HG02973 (cell line): ENCODE measurements at regions not wholly inside any gene's neighbourhood (a gene's known extent, or its start where the extent isn't known, plus 50 kb on each side); places are given as distances from the start of the nearest gene placed in this dataset.
A peak's percentile ranks its signal among the peaks of the same experiment; 100 is the strongest.
"Not testable (repeated sequence)": the region's sequence is repeated elsewhere in the genome, so short reads cannot be mapped to it uniquely, and the experiment has no call there.

Source experiments
- ATAC-seq: cut with Tn5 transposase; IDR thresholded peaks from one replicate; pipeline ENCODE4 v1.9.1; 2021; ENCODE audit warnings: moderate library complexity; ENCODE audit not compliant: unreplicated experiment

GRCh38 chr1:222470252-222470805 lies 77.6 kb downstream of the HHIPL2 start:
- ATAC-seq: not testable (repeated sequence)

DNA sequence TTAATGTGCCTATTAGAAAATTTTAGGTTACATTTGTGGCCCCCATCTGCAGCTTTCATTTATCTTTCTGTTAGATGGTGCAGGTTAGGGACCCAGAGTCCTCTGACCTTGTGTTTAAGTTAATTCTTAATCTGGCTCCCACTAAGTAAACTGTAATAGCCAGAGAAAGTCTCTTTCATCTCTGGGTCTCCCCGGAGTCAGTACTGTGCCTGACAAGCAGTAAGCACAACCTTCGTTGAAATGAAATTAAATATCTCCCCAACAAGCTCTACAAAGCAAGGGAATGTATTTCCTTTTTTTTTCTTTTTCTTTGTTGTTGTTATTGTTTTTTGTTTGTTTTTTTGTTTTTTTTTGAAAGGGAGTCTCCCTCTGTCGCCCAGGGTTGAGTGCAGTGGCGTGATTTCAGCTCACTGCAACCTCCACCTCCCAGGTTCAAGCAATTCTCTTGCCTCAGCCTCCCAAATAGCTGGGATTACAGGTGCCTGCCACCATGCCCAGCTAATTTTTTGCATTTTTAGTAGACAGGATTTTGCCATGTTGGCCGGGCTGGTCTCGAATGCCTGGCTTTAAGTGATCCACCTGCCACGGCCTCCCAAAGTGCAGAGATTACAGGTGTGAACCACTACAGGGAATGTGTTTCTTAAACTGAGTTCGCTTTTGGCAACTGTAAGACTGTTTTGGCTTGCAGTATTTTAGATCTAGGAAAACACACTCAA lies 81.6 kb downstream of the HHIPL2 start:
- no peak for ATAC-seq

DNA sequence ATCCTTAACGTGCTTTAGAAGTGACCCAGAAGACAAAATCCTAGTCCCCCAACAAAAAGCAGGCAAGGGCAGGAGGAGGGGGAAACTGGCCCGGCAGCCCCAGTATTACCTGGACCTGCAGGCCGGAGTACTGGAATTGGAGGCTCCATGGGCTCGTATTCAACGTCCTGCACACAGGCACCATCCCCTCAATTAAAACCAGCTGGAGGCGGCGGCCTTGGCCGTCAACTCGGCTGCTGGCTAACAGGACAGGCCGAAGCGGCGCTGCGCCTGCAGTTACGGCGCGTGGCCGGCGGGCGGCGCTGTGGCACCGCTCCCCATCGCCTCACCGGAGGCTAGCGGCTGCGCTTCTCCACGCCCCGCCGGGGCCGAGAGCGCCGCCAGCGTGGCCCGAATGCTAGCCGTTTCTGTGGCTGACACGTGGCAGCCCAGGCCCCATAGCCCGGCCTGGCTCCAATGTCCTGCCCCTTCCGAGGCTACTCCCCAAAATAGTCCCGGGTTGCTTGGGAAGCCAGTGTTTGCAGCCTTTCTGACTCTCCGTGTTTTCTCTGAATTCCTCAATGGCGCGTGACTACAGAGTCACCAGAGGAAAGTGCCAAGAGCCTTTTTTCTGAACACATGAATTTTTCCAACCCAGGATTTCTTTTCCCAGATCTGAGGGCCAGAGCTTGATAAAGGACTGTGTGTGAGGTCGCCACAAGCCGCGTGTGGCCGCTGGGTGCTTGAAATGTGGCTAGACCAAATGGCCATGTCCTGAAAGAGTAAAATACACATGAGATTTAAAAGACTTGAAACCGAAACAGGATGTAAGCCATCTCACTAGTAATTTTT lies 82.5 kb downstream of the HHIPL2 start:
- peak; percentile 91 for ATAC-seq

DNA sequence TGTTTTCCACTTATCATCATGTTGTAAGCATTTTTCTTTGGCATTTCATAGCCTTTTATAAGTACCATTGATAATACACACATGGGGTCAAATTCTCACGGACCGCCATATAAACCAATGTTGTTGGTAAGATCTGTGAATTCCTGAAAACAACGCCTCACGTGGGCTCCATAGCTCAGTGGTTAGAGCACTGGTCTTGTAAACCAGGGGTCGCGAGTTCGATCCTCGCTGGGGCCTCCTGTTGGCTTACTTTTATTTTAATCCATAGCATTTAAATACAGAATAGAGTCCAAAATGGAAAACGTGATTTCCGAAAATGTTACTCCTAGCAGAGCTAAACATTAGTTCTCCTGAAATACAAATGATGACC lies 83.1 kb downstream of the HHIPL2 start:
- ATAC-seq: peak; percentile 15

- ATAC-seq: no peak
Measured at GRCh38 chr1:222463059-222463730, 84.7 kb downstream of the HHIPL2 start.

DNA sequence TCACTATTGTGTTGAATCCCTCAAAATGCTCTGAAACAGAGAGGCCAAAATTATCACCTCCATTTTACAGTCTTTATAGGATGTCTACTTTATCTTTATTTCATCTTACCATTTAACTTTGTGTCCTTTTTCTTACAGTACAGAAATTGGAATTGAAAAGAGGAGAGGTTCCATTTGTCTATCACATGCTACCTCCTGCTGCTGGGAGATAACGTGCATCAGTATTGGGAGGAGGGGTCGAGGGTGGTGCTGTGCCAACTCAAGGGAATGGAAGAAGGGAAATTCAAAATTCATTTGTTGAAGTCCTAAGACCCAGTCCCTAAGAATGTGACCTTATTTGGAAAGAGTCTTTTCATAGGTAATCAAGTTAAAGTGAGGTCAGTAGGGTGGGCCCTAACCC lies 85.3 kb downstream of the HHIPL2 start:
- ATAC-seq: no peak

DNA sequence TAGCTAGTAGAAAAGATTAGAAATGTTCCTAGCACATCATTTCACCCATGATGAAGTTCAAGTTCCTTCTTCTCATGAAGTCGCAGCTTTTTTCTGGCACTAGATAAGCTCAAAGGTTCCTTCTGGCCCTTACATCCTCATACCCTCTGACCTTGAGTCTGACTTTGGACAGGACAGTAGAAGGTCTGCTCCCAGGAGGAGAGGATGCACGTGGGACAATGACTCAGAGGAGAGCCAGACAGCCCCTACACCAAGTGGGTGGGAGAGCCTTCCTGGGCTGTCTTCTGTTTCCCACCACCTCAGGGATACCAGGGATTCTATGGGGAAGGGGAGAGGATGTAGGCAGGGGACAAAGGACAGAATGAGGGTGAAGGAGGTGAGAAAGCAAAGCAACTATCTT lies 86.0 kb downstream of the HHIPL2 start:
- ATAC-seq: no peak

DNA sequence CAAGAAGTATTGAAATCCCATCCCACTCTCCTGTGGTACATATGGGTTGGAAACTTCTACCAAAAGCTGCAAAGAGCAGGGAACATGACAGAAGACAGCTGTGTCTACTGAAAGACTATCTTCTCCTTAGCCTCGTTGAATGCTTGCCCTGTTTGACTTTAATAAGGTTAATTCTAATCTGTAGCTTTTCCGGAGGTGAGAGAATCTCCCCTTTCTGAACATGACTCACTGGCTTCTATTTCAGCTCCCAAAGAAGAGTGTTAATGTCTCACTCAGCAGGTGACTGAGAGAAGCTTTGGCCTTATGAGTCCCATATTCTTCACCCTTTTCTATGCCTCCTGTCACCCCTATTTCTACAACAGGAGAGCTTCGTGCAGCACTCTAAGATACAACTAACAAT lies 88.3 kb downstream of the HHIPL2 start:
- ATAC-seq: no peak

GRCh38 chr1:222457513-222457912 lies 90.4 kb downstream of the HHIPL2 start:
- ATAC-seq: no peak

- ATAC-seq: no peak
Measured at GRCh38 chr1:222457084-222457483, 90.8 kb downstream of the HHIPL2 start.

DNA sequence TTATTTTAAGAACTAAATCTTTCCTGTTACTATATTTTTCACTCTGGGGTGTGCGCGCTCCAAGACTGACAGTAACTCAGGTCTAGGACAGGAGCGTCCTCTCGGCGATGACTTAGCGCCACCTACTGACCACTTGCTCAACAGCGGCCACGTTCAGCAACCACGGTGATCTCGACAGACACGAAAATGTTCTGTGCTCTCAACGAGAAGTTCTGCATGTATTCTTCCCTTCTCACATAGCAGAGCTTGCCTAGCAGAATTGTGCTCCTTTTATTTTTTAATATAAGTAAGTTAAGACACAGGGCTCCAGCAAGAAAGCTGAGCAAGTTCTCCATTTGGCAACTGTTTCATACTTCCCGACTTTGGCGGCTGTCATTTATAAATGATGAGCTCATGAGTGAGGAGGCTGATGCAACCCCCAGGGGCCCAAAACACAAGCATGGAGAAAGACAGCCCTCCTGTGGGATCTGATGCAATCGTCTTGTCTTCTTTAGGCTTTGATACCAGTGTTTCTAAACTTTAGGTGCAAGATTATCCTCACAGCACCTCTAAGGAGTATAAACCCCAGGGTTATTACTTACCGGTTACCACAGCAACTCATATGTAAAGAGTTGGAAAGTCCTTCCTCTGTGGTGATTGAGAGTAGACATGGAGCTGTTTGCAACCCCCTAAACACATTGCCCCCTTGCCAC lies 92.6 kb downstream of the HHIPL2 start:
- ATAC-seq: peak; percentile 97

DNA sequence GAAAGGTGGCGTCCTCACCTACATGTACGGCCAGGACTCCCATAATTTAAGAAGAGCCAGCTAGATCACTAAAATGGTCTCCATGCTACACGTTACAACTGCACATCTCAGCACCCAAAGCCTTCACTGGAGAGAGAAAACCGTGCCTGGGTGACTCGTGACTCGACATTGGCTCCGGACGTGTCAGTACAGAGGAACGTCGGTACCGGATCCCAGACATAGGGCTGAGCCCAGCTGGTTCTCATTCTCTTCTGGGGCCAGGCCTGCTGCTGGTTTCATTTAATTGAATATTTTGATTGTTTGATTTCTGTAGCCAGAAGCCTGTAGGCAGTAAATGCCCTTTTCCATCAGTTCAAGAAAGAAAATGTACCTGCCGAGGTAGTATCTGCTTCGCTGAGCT lies 93.1 kb downstream of the HHIPL2 start:
- no peak for ATAC-seq

GRCh38 chr1:222454186-222454585 lies 93.7 kb downstream of the HHIPL2 start:
- no peak for ATAC-seq

DNA sequence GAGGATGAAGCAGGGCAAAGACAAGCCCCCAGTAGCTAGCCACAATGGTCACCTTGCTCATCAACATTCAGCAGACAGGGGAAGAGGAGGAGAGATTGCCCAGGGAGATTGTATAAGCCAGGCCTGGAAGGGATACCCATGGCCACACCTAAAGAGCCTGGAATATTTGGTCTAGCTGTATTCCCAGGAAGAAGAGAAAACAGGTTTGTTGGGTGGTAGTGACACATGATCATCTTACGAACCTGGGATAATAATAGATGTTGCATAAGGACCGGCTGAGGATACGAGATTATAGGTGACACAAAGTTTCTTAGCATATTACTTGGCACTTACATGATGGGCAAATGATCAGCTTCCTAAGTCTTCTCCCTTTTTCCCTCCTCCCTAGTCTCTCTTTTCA lies 95.9 kb downstream of the HHIPL2 start:
- no peak for ATAC-seq

- ATAC-seq: no peak
Measured at GRCh38 chr1:222443566-222443965, 104.3 kb downstream of the HHIPL2 start.

DNA sequence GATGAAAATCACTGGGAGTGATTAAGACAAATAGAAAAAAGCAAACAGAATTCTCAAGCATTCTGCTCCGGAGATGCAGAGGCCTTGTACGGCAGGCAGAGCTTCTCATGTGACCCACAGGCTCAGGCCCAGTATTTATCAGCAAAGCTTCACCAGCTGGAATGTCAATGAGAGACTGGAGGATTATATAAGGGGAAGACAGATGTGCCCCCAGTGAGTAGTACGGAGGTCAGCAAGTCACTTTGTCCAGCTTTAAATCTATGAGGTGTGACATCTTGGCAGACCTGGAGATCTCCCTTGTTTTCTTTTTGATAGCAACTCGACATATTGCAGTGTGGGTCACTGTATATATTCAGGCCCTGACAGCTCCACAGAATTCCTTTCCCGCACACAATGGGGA lies 106.8 kb downstream of the HHIPL2 start:
- ATAC-seq: no peak

DNA sequence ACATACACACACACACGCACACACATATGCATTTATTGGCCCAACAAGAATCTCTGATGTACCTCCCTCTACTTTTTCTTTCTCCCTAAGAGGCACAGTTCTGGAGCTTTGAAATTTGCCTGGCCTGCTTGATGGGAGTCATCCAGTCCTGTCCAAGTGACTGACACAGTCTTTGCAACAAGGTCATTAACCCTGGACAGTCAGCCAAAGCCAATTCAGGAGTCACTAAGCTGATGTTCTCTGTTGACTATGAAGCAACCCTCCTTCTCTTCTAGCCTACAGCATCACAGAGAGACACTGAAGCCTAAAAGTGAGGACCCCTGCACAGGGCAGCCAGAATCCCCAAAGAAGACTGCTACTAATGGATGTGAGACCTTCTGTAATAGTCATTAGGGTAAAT lies 123.1 kb downstream of the HHIPL2 start:
- no peak for ATAC-seq

DNA sequence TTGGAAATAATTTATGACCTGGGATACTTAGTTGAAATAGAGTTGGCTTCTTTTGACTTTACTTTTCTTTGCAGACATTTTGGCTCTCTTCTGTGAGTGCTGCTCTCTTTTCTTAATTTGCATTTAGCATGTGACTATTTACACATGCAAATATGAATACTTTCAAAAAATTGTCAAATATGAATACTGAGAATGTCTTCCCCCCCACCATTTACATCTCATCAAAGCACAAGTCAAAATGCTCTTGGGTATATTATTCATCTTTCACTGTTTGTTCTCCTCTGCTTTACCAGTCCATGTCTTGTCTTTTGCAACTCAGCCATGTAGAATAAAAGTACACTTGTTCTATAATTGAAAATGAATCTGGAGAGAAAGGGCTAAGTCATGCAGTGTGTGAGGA lies 126.5 kb downstream of the HHIPL2 start:
- no peak for ATAC-seq

DNA sequence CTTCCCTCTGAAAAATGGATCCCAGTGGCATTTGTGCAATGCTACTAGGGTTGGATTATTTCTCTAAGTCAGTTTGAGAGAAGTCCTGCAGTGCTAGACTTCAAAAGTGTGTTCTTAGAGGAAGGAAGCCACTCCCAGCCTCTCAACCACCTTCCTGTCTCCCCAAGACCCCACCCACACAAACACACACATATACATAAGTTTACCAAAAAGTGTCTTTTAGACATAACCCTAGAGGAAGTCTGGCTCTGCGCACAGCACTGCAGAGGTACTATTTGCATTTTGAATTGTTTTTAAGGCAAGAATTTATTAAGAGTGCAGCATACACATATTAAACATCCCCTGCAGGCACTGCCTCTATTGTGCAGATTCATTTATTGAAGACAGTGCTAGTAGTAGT lies 127.3 kb downstream of the HHIPL2 start:
- no peak for ATAC-seq

- ATAC-seq: no peak
Measured at GRCh38 chr1:222418654-222419053, 129.2 kb downstream of the HHIPL2 start.

GRCh38 chr1:222417264-222417663 lies 130.6 kb downstream of the HHIPL2 start:
- ATAC-seq: no peak
